ENCODE measurements at regions not wholly inside any gene's neighbourhood (a gene's known extent, or its start where the extent isn't known, plus 50 kb on each side); places are given as distances from the start of the nearest gene placed in this dataset.
"Not testable (repeated sequence)": the region's sequence is repeated elsewhere in the genome, so short reads cannot be mapped to it uniquely, and the experiment has no call there.

DNA sequence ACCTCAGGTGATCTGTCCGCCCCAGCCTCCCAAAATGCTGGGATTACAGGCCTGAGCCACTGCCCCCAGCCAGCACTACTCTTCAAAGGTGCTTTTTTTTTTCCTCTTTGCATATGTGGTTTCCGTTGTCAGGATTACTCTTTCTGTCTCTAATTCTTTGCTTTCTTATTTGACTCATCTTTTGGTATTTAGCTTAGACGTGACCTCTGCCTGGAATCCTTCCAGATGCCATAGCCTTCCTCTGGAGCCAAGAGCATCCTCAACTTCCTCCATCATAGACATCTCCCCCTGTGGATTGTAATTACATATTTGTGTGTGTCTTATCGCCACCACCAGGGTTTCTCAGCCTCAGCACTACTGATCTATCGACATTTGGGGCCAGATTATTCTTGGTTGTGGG is 84.4 kb upstream of the XYLT1 start:
- peak; percentile 68 for DNase-seq (ENCODE audit: low read depth)

DNA sequence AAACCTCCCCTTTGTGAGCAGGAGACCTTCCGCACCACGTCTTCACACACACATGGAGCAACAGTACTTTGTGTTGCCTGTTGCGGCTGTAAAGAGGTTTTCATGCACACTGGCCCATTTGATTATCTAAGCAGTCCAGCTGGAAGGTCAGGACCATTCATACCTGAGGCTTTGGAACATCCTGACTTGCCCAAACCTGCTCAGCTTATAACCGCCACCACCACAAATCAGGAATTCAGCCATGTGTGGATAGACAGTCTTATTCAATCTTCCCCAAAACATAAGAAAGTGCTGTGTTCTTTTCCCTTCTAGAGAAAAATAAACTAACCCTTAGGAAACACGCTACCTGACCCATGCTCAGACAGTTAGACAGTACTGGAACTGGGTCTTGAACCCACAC is 81.6 kb upstream of the XYLT1 start:
- no peak for DNase-seq (ENCODE audit: low read depth)

DNA sequence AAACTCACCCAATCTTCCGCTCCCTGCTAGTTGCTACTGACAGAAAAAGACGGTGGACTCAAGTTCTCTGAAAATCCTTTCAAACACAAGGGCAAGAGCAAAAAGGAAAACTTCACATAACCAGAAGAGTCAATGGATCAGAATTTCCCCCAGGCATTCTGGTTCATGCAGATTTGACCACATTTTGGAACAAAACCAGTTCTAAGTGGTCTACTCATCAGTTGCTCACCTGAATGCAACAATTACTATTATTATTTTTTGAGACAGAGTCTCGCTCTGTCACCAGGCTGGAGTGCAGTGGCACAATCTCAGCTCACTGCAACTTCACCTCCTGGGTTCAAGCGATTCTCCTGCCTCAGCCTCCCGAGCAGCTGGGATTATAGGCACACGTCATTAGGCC is 80.9 kb upstream of the XYLT1 start:
- not testable (repeated sequence) for DNase-seq (ENCODE audit: low read depth)

DNA sequence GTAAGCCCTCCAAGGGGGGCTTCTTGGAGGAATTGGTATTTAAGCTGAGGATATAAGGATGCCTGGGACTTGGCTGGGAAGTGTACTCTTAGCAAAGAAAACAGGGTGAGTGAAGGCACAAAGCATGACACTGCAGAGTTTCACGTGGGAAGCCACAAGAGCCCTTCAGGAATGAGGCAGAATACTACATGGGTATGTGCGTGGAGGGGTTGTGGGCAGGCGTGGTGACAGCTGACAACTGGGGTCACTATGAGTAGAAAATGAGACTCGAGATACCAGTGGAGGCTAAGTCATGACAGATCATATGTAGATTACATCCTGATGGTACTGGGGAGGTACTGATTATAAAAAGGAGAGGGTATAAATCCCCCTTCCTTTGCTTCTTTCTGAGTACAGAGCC is 78.1 kb upstream of the XYLT1 start:
- no peak for DNase-seq (ENCODE audit: low read depth)

DNA sequence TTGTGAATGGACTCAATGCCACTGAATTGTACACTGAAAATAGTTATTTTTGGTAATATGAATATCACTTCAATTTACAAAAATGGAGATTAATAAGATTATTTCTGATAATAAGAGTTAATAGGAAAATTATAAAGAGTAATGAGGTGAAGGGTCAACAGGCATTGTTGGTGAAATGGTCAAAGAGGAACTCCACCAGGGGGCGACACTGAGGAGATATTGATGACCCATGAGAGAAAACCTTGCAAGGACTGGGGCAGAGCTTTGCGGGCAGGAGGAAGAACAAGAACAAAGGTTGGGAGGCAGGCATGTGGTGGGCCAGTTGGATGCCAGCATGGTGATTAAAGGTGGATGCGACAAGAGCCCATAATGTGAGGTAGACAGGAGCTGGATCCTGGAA is 74.0 kb upstream of the XYLT1 start:
- no peak for DNase-seq (ENCODE audit: low read depth)

DNA sequence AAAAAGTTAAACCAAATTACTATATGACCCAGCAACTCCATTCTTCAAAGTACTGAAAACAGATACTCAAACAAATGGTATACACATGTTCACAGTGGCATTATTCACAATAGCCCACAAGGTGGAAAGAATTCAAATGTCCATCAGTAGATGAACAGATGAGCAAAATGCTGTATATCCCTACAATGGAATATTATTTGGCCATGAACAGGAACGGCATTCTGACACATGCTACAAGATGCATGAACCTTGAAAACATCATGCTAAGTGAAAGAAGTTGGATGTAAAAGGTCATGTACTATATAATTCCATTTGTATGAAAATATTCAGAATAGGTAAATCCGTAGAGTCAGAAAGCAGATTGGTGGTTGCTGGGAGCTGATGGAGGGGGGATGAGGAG is 73.5 kb upstream of the XYLT1 start:
- no peak for DNase-seq (ENCODE audit: low read depth)

DNA sequence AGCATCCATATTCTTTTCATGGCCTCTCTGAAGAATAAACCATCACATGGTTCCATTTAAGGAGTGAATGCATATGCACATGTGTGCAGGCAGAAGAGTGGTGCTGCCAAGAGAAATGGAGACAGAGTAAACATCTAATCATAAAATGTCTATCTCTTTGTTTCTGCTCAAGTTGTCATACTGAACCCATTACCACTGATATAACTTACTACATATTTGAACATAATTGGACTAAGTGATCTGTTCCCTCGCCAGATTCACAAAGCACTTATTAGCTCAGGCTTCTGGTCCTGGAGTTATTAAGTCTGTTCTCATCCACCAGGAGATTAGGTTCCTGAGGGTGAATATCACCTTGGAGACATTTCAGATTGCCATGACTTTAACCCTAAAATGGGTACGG is 72.3 kb upstream of the XYLT1 start:
- DNase-seq (ENCODE audit: low read depth): no peak

DNA sequence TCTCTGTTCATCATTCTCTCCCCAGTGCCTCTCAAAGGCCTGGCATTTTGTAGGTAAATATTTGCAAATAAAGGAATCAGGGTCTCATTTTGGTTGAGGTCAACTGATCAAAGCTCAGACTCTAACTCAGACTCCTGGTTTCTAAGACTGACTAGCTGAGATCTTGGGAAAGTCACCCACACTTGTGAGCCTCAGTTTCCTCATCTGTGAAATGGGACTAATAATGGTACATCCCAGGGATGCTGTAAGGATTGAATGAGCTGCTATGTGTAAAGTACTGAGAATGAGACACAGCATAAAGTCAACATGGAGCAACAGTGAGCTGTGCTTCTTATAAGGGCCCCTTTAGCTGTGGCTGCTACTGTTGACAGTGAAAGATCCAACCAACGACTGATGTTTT is 70.6 kb upstream of the XYLT1 start:
- DNase-seq (ENCODE audit: low read depth): no peak

DNA sequence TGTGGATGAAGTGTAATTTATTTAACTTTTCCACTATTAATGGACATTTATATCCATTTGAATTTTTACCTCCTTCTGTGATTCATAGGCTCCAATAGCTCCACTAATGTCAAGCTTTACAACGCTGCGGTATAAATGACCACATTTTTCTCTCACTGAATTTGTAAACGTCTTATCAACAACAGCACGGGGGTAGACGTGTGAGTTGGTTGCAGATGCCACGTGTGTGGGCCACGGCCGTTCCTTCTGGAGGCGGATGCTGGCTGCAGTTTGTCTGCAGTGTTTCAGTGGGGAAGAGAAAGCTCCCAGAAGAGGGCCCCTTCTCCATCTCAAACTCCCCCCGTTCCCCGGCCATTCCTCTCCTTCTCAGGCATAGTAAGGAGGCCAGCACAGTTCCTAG is 68.2 kb upstream of the XYLT1 start:
- DNase-seq (ENCODE audit: low read depth): no peak

DNA sequence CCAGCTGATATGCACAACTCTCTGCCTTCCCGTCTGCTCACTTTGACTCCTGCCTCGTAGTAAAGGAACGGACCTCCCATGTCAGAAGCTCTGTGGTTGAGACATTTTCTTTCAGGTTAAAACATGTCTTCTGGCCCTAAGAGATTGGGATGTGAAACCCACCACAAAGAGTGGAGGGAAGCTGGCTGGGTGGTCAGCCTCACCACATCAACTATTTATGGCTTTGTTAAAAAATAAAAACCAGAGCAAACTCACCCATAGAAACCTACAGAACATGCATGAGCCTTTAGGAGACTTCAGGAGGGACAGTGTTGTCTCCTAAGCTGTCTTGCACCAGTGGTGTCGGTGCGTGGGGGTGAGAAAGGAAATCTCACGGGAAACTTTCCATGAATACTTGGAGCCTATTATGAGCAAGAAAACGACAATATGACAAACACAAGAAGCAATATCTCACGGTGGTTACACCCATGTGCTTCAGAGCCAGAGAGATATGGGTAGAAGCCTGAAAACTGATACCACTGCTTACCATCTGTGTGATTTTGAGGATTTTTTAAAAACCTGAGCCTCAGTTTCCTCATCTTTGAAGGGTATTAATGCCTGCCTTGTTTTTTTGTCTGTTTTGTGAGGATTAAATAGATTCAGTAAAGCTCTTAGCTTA is 61.7 kb upstream of the XYLT1 start:
- DNase-seq (ENCODE audit: low read depth): no peak

DNA sequence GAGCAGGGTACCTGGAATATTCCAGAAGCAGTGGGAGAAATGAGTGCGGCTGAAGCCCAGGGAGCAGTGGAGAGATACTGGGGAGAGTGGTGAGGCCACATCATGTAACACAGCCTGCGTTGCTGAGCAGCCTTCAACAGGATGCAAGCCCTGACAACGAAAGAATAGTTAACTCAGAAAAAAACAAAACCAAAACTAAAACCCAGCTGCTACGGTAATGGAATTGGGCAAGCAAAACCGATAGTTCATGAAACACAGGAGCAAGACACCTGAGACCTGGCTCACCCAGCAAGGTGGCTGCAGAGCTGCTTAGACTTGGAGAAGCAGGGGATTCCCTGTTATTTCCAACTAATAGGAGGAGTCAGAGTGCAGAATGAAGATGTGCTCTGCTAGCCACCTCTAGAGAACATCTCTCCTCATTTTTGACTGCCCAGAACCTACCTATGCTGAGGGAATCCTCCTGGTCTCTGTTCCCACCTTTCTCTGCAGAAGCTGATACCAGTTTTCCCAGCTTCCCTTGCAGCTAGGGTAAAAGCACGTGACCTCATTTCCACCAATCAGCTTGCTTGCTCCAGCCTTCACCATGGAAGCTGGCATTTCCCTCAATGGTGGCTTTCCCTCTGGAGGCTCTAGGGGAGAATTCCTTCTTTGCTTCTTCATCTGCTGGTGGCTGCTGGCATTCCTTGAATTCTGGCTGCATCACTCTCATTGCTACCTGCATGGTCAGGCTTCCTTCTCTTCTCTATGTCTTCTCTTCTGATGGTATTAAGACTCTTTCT is 59.4 kb upstream of the XYLT1 start:
- no peak for DNase-seq (ENCODE audit: low read depth)

DNA sequence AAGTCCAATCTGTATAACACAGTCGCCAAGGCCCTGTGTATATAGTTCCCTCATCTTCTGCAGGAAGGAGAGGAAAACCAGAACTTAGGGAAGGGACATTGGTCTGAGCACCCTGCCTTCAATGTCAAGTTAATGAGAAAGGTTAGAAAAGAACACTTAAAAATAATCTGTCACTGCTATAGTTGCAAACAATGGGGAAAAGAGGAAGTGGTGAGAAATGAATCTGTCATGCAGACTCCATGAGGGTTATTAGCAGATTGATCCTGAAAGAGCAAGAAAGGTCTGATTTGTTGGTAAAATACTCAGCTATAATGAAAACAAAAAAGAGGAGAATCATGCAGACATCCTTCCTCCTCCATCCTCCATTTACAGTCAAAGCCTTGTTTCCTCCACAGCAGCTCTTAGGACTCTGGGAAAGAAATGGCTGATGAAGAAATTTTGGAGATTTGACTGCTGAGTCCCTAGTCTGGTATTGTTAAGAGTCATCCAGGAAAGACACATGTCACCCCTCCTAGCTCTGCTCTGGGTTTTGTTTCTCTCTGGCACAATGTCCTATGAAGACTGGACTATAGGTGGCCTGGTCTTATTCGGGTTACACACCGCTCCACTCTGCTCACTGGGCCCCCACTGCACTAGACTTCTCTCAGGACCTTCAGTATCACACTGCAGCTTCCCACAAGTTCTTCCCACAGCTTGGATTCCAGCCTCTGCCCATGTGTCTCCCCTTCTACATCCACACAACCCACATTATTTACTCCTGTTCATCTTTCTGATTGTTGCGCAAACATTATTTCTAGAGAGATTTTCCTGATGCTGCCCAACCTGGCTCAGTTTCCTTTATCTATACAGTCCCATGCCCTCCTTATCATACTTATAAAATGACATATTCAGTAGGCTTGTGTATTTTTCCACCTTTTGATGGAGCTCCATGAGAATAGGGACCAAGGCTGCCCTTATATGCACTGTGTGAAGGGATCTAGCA is 56.5 kb upstream of the XYLT1 start:
- no peak for DNase-seq (ENCODE audit: low read depth)

DNA sequence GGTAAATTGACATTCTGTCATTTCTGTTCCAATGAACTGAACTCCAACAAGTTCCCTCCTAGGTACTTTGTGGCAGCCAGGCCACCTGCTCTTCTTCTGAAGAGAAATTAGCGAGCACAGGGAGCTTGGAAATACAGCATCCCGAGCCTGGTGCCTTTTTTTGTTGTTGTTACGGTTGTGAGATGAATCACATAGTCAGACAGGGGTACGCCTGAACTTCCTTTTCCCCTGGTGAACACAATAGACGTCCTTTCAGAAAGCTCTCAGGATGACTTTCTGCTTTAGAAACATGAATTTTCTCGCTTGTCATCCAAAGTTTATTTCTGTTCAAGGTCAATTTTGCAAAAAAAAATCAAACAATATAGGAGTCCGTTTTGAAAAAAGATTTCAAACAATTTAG is 53.9 kb upstream of the XYLT1 start:
- DNase-seq (ENCODE audit: low read depth): no peak

DNA sequence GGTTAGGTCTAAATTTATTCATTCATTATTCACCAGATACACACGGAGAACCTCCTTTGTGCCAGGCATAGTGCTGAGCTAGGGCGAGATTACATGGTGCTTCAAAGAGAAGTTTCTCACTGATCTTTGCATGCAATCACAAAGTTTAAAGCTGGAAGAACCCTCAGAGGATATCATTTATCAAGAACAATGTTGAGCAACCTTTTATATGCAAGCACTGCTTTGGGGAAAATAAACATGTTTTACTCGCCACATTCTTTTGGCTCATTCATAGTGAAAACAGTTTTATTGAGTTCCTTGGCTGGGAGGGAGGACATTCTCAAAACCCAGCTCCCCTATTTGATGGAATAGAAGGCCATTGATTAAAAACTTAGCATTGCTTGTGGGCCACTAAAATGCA is 49.8 kb upstream of the XYLT1 start:
- peak; percentile 73 for DNase-seq (ENCODE audit: low read depth)
